ENCODE measurements at regions not wholly inside any gene's neighbourhood (a gene's known extent, or its start where the extent isn't known, plus 50 kb on each side); places are given as distances from the start of the nearest gene placed in this dataset.

- no peak for TF ChIP-seq CTCF (conservative IDR thresholded peaks at IDR 0.05; ENCODE audit: low read length)
- no peak for TF ChIP-seq EZH2phosphoT487 (IDR thresholded peaks at IDR 0.05; ENCODE audit: borderline replicate concordance, low read depth, low read length)
Observed at GRCh38 chr18:42586601-42587000, 528.9 kb downstream of the RIT2 start.
